Transverse colon (tissue), 4 donors: ENCODE measurements at regions not wholly inside any gene's neighbourhood (a gene's known extent, or its start where the extent isn't known, plus 50 kb on each side); places are given as distances from the start of the nearest gene placed in this dataset.

Experiments
- DNase-seq: peaks from one replicate; pipeline ENCODE4 v3.0.0-alpha.2; 2019
- H3K27ac ChIP-seq, 4 donors: fragments of 200-600 bp; sonication (generic); 2 replicates each; pipeline ENCODE4 v1.5.1; 2016 to 2018; ENCODE audit warnings: inconsistent platforms in 4 of 4
- H3K27me3 ChIP-seq: fragments of 200-600 bp; sonication (generic); 2 replicates; pipeline ENCODE4 v1.5.1; 2017; ENCODE audit warnings: inconsistent platforms
- H3K36me3 ChIP-seq, 4 donors: fragments of 200-600 bp; sonication (generic); 2 replicates each; pipeline ENCODE4 v1.5.1; 2017 to 2019; ENCODE audit warnings: inconsistent platforms in 4 of 4
- H3K4me1 ChIP-seq, 4 donors: fragments of 200-600 bp; sonication (generic); 2 replicates each; pipeline ENCODE4 v1.5.1; 2017 to 2020; ENCODE audit warnings: inconsistent platforms in 4 of 4
- H3K4me3 ChIP-seq, 4 donors: fragments of 200-600 bp; sonication (generic); 1 replicate in 1 of 4; 2 replicates in 3 of 4; pipeline versions ENCODE4 v1.5.1 to v1.6.1; 2017 to 2019; ENCODE audit warnings: inconsistent platforms in 4 of 4
- H3K9me3 ChIP-seq, 2 donors: fragments of 200-600 bp; sonication (generic); 2 replicates each; pipeline ENCODE4 v1.5.1; 2017 to 2019; ENCODE audit warnings: inconsistent platforms in 2 of 2
- EP300 ChIP-seq: sonication (generic); formaldehyde crosslinking; IDR thresholded peaks from one replicate; pipeline ENCODE4 v1.6.1; 2017; ENCODE audit warnings: antibody characterized with exemption, low read depth
- POLR2A ChIP-seq: fragments of 450-650 bp; IDR thresholded peaks from one replicate; pipeline ENCODE4 v1.6.1; 2016; ENCODE audit warnings: antibody characterized with exemption, mild to moderate bottlenecking, moderate library complexity
- POLR2AphosphoS5 ChIP-seq, 3 donors: sonication (generic); formaldehyde crosslinking; IDR thresholded peaks; one replicate each; pipeline ENCODE4 v1.6.1; 2016; ENCODE audit warnings: antibody characterized with exemption in 3 of 3
- WGBS, 2 donors: methylation state at CpG; one replicate each; pipeline ENCODE4 v1.1.5; 2018; ENCODE audit warnings: low coverage in 1 of 2; 5-methylcytosine and 5-hydroxymethylcytosine counted together
- in situ Hi-C, 4 donors: fragments of 200-750 bp; cut with MboI; loops; one replicate each; pipeline versions ENCODE4 v1.15.0 to v1.15.1; 2017; ENCODE audit warnings: low sequenced_read_pairs in 3 of 4, low pct_ligation_motif_present in 1 of 4, low pct_unique_long_range_greater_than_20kb in 1 of 4
- intact Hi-C: fragments of 100-400 bp; cut with DNase I; formaldehyde crosslinking; loops from one replicate; pipeline ENCODE4 v1.15.1; 2023; ENCODE audit warnings: low total_unique reads
- TF ChIP-seq, protein P1 (sequence below), 5 experiments: fragments of 200-600 bp in 3 of 5; fragments of 450-650 bp in 2 of 5; sonication (generic) in 3 of 5; IDR thresholded peaks; 1 replicate in 2 of 5; 2 replicates in 3 of 5; pipeline ENCODE4 v1.5.1; 2016 to 2017; ENCODE audit warnings: antibody characterized with exemption in 5 of 5, inconsistent platforms in 3 of 5, mild to moderate bottlenecking in 2 of 5, moderate library complexity in 1 of 5

GRCh38 chr18:56130481-56130880 lies 507.9 kb downstream of the TXNL1 start:
- in situ Hi-C loops (no loop called here), intact Hi-C loops (no loop called here)
- Histone ChIP-seq H3K27ac (no peak overlapping the region), H3K27me3 (no peaks in the 10 kb centered on the region), H3K9me3 (no peaks in the 10 kb centered on the region), H3K36me3 (no peaks in the 10 kb centered on the region), H3K4me3 (no peak overlapping the region), H3K4me1 (no peaks in the 10 kb centered on the region)
- no peak for DNase-seq
- TF ChIP-seq EP300 (no peak), POLR2AphosphoS5 (IDR thresholded peaks at IDR 0.05) (no peak), POLR2A (no peak)
- TF ChIP-seq, protein P1, sequence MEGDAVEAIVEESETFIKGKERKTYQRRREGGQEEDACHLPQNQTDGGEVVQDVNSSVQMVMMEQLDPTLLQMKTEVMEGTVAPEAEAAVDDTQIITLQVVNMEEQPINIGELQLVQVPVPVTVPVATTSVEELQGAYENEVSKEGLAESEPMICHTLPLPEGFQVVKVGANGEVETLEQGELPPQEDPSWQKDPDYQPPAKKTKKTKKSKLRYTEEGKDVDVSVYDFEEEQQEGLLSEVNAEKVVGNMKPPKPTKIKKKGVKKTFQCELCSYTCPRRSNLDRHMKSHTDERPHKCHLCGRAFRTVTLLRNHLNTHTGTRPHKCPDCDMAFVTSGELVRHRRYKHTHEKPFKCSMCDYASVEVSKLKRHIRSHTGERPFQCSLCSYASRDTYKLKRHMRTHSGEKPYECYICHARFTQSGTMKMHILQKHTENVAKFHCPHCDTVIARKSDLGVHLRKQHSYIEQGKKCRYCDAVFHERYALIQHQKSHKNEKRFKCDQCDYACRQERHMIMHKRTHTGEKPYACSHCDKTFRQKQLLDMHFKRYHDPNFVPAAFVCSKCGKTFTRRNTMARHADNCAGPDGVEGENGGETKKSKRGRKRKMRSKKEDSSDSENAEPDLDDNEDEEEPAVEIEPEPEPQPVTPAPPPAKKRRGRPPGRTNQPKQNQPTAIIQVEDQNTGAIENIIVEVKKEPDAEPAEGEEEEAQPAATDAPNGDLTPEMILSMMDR (IDR thresholded peaks at IDR 0.05), result no peak
- WGBS, 2 donors, result 79 to 90% methylated on average over 2 of the region's 2 CpGs

GRCh38 chr18:56128153-56128791 lies 510.1 kb downstream of the TXNL1 start:
- no peak overlapping the region for H3K4me3 ChIP-seq
- no peaks in the 10 kb centered on the region for H3K36me3 ChIP-seq
- TF ChIP-seq POLR2A (no peak), POLR2AphosphoS5 (IDR thresholded peaks at IDR 0.05) (no peak), EP300 (no peak)
- TF ChIP-seq, protein P1 (IDR thresholded peaks at IDR 0.05), result no peak
- no peaks in the 10 kb centered on the region for H3K27me3 ChIP-seq
- intact Hi-C loops, result no loop called here
- no peaks in the 10 kb centered on the region for H3K9me3 ChIP-seq
- in situ Hi-C loops, result no loop called here
- DNase-seq, result no peak
- WGBS, 2 donors, result 29 to 72% methylated on average over 2 of the region's 2 CpGs
- no peak overlapping the region for H3K27ac ChIP-seq
- no peaks in the 10 kb centered on the region for H3K4me1 ChIP-seq

DNA sequence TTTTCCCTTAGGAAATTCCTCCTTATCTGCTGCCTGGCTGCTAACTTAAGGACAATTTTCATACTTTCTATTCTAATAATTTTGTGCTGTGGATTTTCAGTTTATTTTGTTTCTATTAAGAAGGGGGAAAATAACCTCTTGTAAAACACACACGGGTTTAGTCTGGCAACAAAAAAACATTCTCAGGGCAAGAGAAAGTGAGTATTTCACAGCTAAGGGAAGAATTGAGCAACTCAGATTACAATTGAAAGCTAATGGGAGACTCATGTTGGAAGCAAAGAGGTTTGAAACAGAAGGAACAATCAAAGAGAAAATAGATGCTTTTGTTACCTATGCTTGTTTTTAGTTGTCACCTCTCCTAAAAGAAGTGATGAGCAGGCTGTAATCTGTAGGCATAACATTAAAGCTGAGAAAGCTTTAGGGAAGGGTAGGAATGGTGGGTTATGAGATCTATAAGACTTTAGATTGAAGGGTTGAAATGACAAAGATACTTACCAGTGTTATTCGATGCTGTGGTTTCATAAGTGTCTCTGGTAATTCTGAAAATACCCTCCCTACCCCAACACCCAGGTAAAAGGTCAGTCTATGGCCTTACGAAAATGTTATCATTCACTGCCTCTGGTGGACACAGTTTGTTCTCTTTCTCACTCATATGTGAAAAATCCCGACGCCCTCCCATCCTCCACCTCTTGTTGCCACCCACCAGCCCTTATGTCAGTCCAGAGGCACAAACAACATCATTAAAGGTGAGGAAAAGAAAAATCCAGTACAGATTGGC lies 510.9 kb downstream of the TXNL1 start:
- TF ChIP-seq, protein P1 (IDR thresholded peaks at IDR 0.05), result no peak
- TF ChIP-seq POLR2AphosphoS5 (IDR thresholded peaks at IDR 0.05) (no peak), EP300 (no peak), POLR2A (no peak)
- no peaks in the 10 kb centered on the region for H3K4me1 ChIP-seq
- no peak overlapping the region for H3K27ac ChIP-seq
- no peak overlapping the region for H3K4me3 ChIP-seq
- intact Hi-C loops, result no loop called here
- H3K9me3 ChIP-seq, result no peaks in the 10 kb centered on the region
- no peak for DNase-seq
- no peaks in the 10 kb centered on the region for H3K36me3 ChIP-seq
- in situ Hi-C loops, result no loop called here
- 70 to 71% methylated on average over 5 of the region's 5 CpGs for WGBS, 2 donors
- no peaks in the 10 kb centered on the region for H3K27me3 ChIP-seq

DNA sequence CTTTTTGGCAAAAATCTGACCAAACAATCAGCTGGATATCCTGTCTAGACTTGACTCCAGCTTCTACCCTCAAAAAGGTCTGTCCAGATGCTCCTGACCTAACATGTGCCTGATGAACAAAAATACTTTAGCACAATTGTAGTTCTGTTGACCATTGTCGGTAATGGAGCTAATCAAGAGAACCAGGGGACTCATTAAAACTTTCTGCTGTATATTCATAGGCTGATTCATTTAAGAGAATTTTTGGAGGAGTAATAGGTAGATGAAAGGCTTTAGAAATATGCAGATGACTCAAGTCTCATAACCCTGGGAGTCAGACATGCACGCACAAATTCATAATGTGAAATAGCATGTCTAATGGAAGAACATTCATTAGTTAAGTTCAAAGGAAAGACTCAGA lies 514.2 kb downstream of the TXNL1 start:
- H3K9me3 ChIP-seq, result no peaks in the 10 kb centered on the region
- 72 to 74% methylated on average over 2 of the region's 2 CpGs for WGBS, 2 donors
- H3K4me3 ChIP-seq, result no peak overlapping the region
- in situ Hi-C loops (loop anchor here in 1 of 4 donors (25.0 kb wide), 1 partner anchor 88 kb away; no protein-coding TSS in a partner anchor), intact Hi-C loops (no loop called here)
- H3K27me3 ChIP-seq, result no peaks in the 10 kb centered on the region
- H3K27ac ChIP-seq, result no peak overlapping the region
- H3K4me1 ChIP-seq, result no peaks in the 10 kb centered on the region
- no peaks in the 10 kb centered on the region for H3K36me3 ChIP-seq
- no peak for TF ChIP-seq POLR2A
- no peak for TF ChIP-seq EP300
- no peak for TF ChIP-seq POLR2AphosphoS5 (IDR thresholded peaks at IDR 0.05)
- TF ChIP-seq, protein P1 (IDR thresholded peaks at IDR 0.05), result no peak
- no peak for DNase-seq
